Nephron progenitor cell (in vitro differentiated cells): ENCODE measurements at regions not wholly inside any gene's neighbourhood (a gene's known extent, or its start where the extent isn't known, plus 50 kb on each side); places are given as distances from the start of the nearest gene placed in this dataset.

Experiments
- DNase-seq: peaks from one replicate; pipeline ENCODE4 v3.0.0; 2021
- H3K27ac Mint-ChIP-seq: 2 replicates; pipeline ENCODE4 v1.8.0; 2021; ENCODE audit warnings: mild to moderate bottlenecking, moderate library complexity, mixed read lengths
- H3K27me3 Mint-ChIP-seq: 2 replicates; pipeline ENCODE4 v1.8.0; 2021; ENCODE audit warnings: mild to moderate bottlenecking, low read depth, mixed read lengths; ENCODE audit not compliant: poor library complexity
- H3K36me3 Mint-ChIP-seq: 2 replicates; pipeline ENCODE4 v1.8.0; 2021; ENCODE audit warnings: low read depth, mixed read lengths
- H3K4me1 Mint-ChIP-seq: 2 replicates; pipeline ENCODE4 v1.8.0; 2021; ENCODE audit warnings: mixed read lengths
- H3K4me3 Mint-ChIP-seq: 2 replicates; pipeline ENCODE4 v1.8.0; 2021; ENCODE audit warnings: mild to moderate bottlenecking, moderate library complexity, mixed read lengths
- H3K9me3 Mint-ChIP-seq: 2 replicates; pipeline ENCODE4 v1.8.0; 2021; ENCODE audit warnings: mild to moderate bottlenecking, moderate library complexity, mixed read lengths
- CTCF ChIP-seq: fragments of 200-600 bp; sonication (generic); IDR thresholded peaks from 2 replicates; pipeline ENCODE4 v1.5.0; 2021; ENCODE audit warnings: antibody characterized with exemption

DNA sequence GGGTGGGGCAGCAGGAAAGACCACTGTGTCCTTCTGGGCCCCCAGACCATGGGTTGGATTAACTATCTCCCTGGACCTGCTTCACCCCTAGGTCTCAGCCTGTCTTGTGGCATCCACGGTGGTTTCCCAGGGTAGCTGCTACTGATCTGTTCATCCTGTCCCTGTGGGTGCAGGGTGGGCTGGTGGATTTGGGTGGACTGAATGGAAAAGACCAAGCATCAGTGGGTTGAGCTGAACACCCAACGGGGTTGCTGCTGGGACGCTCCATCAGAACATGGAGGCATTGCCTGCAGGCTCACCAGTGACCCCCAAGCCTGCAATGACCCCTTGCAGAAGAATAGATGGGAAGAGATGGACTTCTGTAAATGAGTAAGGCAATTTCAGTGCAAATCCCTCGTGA, 812.1 kb downstream of the TBC1D22A start:
- H3K4me3 Mint-ChIP-seq: no peak overlapping the region
- DNase-seq: no peak
- peaks cover 75% of the 10 kb centered on the region for H3K9me3 Mint-ChIP-seq
- TF ChIP-seq CTCF: no peak
- no peak overlapping the region for H3K27ac Mint-ChIP-seq
- no peaks in the 10 kb centered on the region for H3K36me3 Mint-ChIP-seq
- H3K27me3 Mint-ChIP-seq: peaks cover 2% of the 10 kb centered on the region
- no peaks in the 10 kb centered on the region for H3K4me1 Mint-ChIP-seq

GRCh38 chr22:47573141-47573540, 810.7 kb downstream of the TBC1D22A start:
- no peak for TF ChIP-seq CTCF
- H3K4me3 Mint-ChIP-seq: no peak overlapping the region
- no peak for DNase-seq
- no peak overlapping the region for H3K27ac Mint-ChIP-seq
- peaks cover 2% of the 10 kb centered on the region for H3K27me3 Mint-ChIP-seq
- H3K9me3 Mint-ChIP-seq: peaks cover 81% of the 10 kb centered on the region
- no peaks in the 10 kb centered on the region for H3K36me3 Mint-ChIP-seq
- no peaks in the 10 kb centered on the region for H3K4me1 Mint-ChIP-seq

DNA sequence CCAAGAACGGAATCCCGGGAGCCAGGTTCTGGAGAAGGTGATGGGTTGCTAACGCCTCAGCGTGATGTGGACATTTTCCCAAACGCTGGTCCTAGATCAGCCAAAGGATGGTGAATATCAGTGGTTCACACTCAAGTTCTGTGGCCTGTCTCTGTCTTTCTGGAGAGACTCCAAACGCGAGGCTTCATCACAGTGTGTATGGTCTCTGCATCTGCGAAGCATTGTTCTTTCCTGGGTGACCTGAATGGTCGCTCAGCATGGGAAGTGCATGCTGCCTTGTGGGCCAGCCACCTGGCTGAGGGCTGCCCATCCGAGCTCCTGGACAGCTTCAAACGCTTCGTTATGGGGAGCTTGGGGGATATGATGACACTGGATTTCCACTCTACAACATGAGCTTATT, 810.0 kb downstream of the TBC1D22A start:
- no peaks in the 10 kb centered on the region for H3K36me3 Mint-ChIP-seq
- peaks cover 85% of the 10 kb centered on the region for H3K9me3 Mint-ChIP-seq
- H3K27me3 Mint-ChIP-seq: peaks cover 2% of the 10 kb centered on the region
- DNase-seq: no peak
- no peak for TF ChIP-seq CTCF
- H3K4me3 Mint-ChIP-seq: no peak overlapping the region
- H3K4me1 Mint-ChIP-seq: no peaks in the 10 kb centered on the region
- H3K27ac Mint-ChIP-seq: no peak overlapping the region

DNA sequence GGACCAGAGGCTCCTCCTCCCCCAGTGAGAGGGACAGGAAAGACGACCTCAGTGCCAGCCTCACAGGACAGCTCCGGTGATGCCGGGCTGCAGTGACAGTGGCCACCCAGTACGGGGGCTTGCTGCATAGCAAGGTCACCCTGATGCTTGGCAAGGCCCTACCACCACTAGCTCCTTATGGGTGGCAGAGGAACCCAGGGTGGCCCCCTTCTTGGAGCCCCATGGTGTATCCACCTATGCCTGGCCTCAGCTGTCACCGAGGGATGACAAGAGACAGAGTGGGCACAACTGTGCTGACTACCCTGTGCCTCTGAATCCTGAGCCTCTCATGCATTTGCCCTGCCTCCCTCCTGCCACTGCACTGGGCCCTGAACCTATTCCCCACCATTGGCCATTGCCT, 809.2 kb downstream of the TBC1D22A start:
- Mint-ChIP-seq H3K4me1 (no peaks in the 10 kb centered on the region), H3K27ac (no peak overlapping the region), H3K9me3 (peaks cover 87% of the 10 kb centered on the region), H3K27me3 (peaks cover 2% of the 10 kb centered on the region), H3K4me3 (no peak overlapping the region), H3K36me3 (no peaks in the 10 kb centered on the region)
- TF ChIP-seq CTCF: no peak
- no peak for DNase-seq

GRCh38 chr22:47570851-47571250, 808.4 kb downstream of the TBC1D22A start:
- peaks cover 88% of the 10 kb centered on the region for H3K9me3 Mint-ChIP-seq
- DNase-seq: no peak
- H3K27me3 Mint-ChIP-seq: peaks cover 2% of the 10 kb centered on the region

More at GRCh38 chr22:47570851-47571250, 808.4 kb downstream of the TBC1D22A start:
- no peaks in the 10 kb centered on the region for H3K4me1 Mint-ChIP-seq
- no peak for TF ChIP-seq CTCF
- no peak overlapping the region for H3K27ac Mint-ChIP-seq
- no peak overlapping the region for H3K4me3 Mint-ChIP-seq
- H3K36me3 Mint-ChIP-seq: no peaks in the 10 kb centered on the region
